NCI-H446 (cell line): ENCODE measurements at regions not wholly inside any gene's neighbourhood (a gene's known extent, or its start where the extent isn't known, plus 50 kb on each side); places are given as distances from the start of the nearest gene placed in this dataset.
"Not testable (repeated sequence)": the region's sequence is repeated elsewhere in the genome, so short reads cannot be mapped to it uniquely, and the experiment has no call there.

Source experiments
- DNase-seq, 2 experiments: peaks; one replicate each; lab custom pipeline; 2025; lab: John Stamatoyannopoulos, UW

DNA sequence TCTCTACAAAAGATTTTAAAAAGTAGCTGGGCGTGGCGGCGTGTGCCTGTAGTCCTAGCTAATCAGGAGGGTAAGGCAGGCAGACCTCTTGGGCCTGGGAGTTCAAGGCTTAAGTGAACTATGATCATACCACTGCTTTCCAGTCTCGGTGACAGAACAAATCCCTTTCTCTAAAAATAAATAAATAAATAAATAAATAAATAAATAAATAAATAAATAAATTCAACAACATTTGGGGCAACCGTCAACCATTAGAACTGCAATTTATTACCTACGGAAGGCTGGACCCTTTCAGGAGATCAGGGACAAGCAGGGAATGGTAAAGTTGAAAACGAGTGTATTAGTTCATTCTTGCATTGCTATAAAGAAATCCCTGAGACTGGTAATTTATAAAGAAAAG is 136.2 kb upstream of the USP9X start:
- DNase-seq: no peak

DNA sequence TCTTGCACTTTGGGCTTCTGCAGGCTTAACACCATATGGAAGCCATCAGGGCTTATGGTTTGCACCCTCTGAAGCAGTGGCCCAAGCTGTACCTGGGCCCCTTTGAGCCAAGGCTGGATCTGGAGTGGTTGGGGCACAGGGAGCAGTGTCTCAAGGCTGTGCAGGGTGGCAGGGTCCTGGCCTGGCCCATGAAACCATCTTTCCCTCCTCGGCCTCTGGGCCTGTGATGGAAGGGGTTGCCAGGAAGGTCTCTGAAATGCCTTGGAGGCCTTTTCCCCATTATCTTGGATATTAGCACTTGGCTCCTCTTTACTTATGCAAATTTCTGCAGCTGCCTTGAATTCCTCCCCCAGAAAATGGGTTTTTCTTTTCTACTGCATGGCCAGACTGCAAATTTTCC is 134.7 kb upstream of the USP9X start:
- DNase-seq: no peak

DNA sequence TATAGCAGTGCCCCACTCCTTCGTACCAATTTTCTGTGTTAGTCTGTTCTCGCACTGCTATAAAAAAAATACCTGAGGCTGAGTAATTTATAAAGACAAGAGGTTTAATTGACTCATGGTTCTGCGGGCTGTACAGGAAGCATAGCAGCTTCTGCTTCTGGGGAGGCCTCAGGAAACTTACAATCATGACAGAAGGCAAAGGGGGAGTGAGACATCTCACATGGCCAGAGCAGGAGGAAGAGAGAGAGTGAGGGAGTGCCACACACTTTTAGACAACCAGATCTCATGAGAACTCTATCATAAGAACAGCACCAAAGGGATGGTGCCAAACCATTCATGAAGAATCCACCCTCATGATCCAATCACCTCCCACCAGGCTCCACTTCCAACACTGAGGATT is 133.8 kb upstream of the USP9X start:
- DNase-seq: not testable (repeated sequence)

DNA sequence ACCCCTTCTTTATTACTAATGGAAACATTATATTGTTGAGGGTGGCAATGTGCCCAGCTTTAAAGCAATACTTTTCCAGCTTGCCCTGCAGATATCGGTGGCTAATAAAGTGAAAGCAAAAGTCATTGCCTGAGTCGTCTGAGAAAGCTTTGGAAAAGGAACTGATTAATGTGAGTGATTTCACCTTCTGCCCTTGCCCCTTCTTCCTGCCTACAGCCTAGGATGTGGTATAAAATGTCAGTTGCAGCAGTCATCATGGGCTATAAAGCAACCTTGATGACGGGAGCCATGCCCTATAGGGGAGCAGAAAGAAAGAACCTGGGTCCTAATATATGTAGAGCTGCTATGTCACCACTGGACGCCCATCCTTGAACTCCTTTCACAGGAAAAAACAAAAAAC is 132.4 kb upstream of the USP9X start:
- DNase-seq: no peak

DNA sequence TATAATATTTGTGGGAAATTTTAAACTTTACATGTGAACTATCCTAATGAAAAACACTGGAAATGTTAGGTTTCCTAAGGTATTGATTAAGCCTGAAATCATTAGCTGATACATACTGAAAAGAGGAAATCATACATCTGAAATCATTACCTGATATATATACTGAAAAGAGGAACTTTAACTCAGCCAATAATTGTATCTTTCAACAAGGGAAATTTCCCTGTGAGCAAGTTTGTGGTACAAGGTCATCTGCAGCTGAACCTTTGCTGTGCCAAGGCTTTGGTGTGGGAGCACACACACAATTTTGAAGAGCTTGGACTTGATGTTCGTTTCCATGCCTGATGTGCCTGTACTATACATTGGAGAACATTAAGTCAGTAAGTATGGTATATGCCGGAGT is 131.9 kb upstream of the USP9X start:
- no peak for DNase-seq

DNA sequence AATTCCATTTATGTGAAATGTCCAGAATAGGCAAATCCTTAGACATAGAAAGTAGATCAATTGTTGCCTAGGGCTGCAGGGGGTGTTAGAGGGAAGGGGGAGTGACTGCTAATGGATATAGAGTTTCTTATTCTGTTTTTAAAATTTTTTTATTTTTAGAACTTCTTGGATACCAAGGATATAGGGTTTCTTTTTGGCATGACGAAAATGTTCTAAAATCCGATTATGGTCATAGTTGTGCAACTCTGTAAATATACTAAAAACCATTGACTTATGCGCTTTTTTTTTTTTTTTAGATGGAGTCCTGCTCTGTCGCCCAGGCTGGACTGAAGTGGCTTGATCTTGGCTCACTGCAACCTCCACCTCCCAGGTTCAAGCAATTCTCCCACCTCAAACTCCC is 125.2 kb upstream of the USP9X start:
- DNase-seq: no peak

DNA sequence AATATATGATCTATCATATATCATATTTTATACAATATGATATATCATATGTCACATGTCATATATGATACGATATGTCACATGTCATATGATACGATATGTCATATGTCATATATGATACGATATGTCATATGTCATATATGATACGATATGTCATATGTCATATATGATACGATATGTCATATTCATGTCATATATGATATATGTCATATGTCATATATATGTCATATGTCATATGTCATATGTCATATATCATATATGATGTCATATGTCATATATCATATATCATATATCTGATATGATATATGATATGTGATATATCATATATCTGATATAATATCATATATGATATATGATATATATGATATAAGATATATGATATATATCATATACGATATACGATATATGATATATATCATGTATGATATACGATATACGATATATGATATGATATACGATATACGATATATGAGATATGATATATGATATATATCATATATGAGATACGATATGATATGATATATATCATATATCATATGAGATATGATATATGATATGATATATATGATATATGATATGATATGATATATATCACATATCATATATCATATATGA is 122.3 kb upstream of the USP9X start:
- DNase-seq: no peak

DNA sequence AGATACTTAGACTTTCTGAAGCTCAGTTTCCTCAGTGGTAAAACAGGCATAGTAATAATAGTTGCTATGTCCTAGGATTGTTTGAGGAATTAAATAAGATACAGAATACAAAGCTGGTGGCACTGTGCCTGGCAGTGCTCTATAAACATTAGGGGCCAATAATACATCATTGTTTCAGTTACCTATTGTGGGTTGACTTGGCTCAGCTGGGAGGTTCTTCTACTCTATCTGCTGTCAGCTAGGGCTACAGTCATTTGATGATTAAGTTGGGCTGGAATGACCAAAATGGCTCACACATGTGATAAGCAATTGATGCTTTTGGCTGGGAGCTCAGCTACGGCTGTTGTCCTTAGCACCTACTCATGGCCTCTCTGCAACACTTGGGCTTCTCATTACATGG is 121.2 kb upstream of the USP9X start:
- DNase-seq: no peak

DNA sequence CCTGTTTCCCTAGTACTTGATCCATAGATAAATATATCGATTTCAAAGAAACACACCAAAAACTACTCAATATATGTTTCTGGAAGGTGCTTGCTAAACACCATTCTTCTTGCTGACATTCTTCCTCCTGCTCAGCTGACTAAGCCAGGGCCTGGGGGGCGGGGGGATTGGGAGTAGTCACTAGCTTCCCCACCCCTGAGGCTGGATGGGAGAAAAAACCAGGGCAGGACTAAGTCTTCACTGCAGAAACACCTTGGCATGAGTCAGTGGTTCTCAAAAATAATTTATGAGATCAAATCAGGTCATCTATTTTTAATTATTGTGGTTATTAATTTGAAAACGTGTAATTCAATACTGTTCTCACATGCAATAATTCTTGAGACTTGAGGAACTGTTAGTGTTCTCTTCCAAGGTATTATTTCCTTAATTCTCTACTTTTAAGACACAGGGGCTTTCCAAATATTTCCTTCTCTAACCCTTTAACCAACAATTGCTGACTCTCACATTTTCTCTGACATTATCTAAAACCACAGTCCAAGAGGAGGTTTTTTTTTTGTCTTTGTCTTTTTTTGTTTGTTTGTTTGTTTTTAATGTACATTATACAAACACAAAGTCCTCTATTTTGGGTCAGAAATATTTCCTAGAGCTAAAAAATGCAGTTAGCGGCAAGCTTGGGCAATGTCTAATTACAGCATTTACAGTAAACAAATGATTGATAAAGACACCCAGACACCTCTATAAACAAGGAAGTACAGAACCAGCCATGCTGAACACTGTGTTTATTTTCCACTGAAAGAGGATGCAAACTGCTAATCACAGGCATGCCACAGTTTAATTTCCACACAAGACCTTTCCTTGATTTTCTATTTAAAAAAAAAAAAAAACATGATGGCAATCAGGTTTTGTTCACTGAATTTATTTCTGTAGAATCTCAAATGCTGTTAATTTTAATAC is 120.3 kb upstream of the USP9X start:
- no peak for DNase-seq

DNA sequence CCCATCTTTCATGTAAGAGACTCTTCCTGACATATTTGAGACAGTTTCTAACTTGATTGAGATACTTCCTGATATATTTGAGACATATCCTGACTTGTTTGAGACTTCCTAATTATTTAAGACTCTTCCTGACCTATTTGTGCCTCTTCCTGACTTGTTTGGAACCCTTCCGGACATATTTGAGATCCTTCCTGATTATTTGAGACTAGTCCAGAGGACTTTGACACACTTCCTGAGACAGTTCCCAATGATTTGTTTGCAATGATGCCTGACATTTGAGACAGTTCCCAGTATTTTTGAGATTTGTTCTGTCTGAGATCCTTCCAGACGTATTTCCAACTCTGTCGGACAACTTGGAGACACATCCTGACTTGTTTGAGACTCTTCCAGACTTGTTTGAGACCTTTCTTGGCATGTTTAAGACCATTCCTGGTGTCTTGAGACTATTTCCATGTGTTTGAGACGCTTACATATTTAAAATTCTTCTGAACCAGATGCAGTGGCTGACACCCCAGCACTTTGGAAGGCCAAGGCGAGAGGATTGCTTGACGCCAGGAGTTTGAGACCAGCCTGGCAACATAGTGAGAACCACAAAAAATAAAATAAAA is 118.9 kb upstream of the USP9X start:
- no peak for DNase-seq

DNA sequence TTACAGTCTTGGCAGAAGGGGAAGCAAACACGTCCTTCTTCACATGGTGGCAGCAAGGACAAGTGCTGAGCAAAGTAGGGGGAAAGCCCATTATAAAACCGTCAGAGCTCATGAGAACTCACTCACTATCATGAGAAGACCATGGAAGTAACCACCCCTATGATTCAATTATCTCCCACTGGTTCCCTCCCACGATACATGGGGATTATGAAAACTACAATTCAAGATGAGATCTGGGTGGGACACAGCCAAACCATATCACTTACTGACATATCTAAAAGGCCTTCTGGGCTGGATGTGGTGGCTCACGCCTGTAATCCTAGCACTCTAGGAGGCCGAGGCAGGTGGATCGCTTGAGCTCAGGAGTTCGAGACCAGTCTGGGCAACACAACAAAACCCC is 117.1 kb upstream of the USP9X start:
- no peak for DNase-seq

DNA sequence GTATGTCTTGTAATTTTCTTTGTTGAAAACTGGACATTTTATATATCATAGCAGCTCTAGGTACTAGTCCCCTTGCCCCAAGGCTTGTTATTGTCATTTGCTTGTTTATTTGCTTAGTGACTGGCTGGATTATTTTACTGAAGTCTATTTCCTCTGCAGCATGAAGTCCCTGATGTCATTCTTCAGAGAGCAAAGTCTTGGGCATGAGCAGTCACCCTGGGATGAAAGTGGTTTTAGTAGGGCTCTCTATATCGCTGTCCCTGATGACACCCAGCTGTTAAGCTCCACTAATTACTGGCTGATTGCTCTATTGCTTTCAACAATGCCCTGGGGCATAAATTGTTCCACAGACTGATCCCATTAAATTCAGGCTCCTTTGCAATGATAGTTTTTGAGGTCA is 113.5 kb upstream of the USP9X start:
- DNase-seq: no peak

DNA sequence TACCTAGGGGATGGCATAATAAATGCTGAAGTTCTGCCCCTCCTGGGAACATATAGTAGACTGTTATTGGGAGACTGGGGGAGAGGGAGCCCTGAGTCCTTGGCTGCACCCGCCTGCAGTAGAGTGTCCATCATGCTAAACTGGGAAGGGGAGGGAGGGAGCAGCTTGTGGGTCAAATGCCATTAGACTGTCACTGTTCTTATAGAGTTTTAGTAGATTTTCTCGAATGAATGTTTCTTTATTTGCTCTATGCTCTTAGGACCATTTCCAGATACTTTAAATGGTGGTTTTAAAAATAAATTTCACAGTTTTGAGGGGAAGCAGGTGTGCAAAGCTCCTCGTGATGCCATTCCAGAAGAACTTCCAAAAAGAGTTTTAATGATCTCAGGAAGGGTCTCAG is 111.6 kb upstream of the USP9X start:
- DNase-seq: no peak

DNA sequence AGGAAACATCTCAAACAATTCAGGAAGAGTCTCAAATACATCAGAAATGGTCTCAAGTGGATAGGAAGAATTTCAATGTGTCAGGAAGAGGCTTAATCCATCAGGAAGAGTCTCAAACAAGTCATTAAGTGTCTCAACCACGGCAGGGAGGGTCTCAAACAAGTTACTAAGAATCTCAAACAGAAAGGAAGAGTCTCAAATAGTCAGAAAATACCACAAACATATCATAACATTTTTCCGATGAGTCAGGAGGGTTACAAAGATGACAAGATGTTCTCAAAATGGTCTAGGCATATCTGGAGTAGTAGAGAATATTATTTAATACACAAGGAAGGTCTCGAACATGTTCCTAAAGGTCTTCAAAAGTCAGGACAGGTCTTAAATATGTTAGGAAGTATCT is 109.3 kb upstream of the USP9X start:
- no peak for DNase-seq

DNA sequence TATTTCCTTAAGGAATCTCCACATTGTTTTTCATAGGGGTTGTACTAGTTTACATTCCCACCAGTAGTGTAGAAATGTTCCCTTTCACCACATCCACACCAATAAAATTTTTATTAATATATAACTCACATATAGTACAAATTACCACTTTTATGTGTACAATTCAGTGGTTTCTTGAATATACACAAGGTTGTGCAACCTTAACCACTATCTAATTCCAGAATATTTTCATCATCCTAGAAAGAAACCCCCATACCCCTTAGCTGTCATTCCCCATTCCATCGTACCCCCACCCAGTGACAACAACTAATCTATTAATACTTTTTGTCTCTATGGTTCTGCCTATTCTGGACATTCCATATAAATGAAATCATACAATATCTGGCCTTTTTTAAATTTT is 108.3 kb upstream of the USP9X start:
- DNase-seq: no peak

DNA sequence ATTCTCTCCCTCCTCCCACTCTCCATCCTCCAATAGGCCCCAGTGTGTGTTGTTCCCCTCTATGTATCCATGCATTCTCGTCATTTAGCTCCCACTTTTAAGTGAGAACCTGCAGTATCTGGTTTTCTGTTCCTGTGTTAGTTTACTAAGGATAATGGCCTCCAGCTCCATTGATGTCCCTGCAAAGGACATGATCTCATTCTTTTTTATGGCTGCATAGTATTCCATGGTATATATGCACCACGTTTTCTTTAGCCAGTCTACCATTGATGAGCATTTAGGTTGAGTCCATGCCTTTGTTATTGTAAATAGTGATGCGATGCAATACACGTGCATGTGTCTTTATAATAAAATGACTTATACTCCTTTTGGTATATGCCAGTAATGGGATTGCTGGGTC is 100.3 kb upstream of the USP9X start:
- DNase-seq: no peak

DNA sequence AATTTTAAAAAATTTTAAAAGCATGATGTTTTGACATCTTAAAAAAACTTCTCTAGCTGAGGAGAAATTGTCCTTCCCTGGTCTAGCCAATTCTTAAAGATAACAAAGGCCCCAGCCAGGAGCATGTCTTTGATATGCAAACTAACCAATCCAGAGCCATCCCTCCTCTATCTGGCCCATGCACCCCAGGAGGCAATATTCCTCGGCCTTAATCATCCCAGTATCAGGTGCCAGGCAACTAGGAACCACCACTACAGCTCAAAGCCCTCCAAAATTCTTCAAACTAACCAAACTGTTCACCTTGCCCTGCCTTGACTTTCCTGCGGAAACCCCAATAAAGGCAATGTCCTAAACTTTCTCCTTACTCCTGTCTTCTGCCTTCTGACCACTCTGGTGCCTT is 97.8 kb upstream of the USP9X start:
- no peak for DNase-seq

DNA sequence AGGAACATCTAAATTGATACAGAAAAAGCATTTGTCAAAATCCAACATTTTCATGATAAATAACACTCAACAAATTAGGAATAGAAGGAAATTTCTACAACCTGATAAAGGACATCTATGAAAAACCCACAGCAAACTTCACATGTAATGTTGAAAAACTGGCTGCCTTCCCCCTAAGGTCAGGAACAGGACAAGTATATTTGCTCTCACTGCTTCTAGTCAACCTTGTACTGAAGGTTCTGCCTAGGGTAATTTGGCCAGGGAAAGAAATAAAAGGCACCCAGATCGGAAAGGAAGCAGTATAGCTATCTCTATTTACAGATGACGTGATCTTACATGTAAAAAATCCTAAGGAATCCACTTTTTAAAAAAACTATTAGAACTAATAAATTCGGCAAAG is 97.1 kb upstream of the USP9X start:
- no peak for DNase-seq

DNA sequence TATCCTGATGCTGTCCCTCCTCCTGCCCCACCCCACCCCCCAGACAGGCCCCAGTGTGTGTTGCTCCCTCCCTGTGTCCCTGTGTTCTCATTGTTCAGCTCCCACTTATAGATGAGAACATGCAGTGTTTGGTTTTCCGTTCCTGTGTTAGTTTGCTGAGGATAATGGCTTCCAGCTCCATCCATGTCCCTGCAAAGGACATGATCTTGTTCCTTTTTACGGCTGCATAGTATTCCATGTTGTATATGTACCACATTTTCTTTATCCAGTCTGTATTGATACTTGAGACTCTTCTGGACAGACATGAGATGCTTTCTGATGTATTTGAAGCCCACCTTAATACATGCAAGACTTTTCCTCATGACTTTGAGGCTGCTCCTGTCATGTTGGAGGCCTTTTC is 91.8 kb upstream of the USP9X start:
- not testable (repeated sequence) for DNase-seq

DNA sequence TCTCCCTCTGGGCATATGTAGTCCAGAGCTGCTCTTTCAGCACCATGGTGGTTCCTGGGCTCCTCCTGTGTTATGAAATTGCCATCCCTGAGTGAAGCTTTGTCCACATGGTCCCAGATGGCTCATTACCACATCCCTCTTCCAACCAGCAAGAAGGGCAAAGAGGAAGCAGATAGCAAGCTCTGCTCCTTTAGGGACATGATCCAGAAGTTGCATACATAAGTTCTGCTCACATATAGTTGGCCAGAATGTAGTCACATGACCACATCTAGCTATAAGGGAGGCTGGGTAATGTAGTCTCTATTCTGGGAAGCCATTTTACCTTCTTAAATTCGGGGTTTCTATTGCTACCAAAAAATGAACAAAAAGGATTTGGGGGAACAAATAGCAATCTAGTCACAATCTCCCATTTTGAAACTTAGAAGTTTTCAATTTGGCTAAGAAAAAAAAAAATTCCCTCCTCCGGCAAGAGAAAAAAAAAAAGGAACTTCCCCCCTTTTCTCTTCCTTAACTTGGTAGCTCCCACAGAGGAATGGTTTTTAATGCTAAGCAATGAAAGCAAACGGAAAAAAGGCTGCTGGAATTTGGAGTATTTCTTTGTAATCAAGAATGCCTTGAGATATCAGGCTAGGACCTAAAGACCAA is 88.2 kb upstream of the USP9X start:
- DNase-seq: peak in 1 of 2 experiments; percentile 45

DNA sequence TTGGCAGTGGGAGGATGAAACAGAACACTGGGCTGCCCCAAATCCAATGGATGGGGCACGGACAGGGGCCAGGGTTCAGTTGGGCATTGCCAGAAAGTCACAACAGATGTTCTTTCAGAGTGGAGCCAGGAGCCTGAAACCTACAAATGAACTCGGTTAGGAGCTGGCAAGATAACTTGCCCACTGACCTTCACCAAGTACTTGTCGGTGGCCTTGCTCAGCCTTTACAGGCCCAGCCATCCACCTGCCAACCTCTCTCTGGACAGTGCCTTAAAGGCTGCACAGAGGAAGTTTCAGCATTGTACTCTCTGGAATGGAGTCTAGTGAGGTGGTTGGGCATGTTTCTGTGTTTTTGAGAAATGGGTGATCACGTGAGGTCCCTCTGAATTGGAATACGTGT is 87.1 kb upstream of the USP9X start:
- no peak for DNase-seq

DNA sequence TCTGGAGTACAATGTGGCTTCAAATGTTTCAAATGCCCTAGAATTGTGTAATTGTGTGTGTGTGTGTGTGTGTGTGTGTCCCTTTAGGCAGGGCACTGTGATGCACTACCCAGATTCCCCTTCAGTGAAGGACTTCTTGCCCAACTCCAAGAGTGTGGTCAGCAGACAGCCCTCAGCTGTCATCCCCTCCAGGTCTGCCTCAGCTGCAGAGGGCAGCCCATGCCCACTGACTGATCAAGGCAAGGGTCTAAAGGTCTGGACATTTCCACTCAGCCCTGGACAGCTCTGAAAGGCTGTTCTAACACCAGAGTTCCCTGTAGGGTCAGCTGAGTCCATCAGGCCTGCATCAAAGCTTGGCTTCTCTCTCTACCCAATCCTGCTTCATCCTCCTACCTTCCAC is 83.9 kb upstream of the USP9X start:
- no peak for DNase-seq

DNA sequence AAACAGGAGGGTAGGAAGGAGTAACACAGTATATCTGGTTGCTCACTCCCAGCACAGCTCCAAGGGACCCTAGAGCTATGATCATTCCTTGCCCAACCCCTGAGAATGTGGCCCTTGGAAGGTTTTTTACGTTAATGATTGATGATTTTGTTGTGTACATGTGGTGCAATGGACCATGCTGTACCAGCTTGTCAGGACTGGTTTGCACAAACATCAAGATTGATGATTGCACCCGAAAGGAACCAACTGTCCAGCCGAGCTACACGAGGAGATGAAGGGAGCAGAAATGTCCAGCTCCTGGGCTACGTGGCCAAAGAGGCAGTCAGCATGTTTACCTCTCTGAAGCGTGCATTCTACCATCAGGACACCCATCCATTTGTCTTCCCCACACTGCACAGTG is 83.2 kb upstream of the USP9X start:
- no peak for DNase-seq
